Neural progenitor cell (in vitro differentiated cells): ENCODE measurements at regions not wholly inside any gene's neighbourhood (a gene's known extent, or its start where the extent isn't known, plus 50 kb on each side); places are given as distances from the start of the nearest gene placed in this dataset.

Source experiments
- EZH2phosphoT487 ChIP-seq: fragments of 200-600 bp; sonication (generic); IDR thresholded peaks from 2 replicates; pipeline ENCODE4 v1.6.1; 2017; ENCODE audit warnings: antibody characterized with exemption
- TF ChIP-seq, protein P1 (sequence below): fragments of 200-600 bp; sonication (generic); IDR thresholded peaks from 2 replicates; pipeline ENCODE4 v1.5.1; 2017; ENCODE audit warnings: antibody characterized with exemption, mild to moderate bottlenecking

DNA sequence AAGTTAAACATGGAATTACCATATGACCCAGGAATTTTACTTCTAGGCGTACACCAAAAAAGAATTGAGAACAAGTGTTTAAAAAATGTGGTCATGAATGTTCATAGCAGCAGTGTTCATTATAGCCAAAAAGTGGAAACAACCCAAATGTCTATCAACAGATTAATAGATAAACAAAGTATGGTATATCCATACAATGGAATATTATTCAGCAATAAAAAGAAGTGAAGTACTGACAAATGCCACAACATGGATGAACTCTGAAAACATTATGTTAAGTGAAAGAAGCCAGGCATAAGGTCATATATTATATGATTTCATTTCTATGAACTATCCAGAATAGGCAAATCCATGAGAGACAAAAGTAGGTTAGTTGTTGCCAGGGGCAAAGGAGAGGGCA is 141.7 kb upstream of the NAV2 start:
- TF ChIP-seq, protein P1, sequence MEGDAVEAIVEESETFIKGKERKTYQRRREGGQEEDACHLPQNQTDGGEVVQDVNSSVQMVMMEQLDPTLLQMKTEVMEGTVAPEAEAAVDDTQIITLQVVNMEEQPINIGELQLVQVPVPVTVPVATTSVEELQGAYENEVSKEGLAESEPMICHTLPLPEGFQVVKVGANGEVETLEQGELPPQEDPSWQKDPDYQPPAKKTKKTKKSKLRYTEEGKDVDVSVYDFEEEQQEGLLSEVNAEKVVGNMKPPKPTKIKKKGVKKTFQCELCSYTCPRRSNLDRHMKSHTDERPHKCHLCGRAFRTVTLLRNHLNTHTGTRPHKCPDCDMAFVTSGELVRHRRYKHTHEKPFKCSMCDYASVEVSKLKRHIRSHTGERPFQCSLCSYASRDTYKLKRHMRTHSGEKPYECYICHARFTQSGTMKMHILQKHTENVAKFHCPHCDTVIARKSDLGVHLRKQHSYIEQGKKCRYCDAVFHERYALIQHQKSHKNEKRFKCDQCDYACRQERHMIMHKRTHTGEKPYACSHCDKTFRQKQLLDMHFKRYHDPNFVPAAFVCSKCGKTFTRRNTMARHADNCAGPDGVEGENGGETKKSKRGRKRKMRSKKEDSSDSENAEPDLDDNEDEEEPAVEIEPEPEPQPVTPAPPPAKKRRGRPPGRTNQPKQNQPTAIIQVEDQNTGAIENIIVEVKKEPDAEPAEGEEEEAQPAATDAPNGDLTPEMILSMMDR, result no peak
- TF ChIP-seq EZH2phosphoT487, result no peak
